DMS53 (cell line): ENCODE measurements at regions not wholly inside any gene's neighbourhood (a gene's known extent, or its start where the extent isn't known, plus 50 kb on each side); places are given as distances from the start of the nearest gene placed in this dataset.

Experiments
- DNase-seq: peaks from one replicate; lab custom pipeline; 2025; lab: John Stamatoyannopoulos, UW

DNA sequence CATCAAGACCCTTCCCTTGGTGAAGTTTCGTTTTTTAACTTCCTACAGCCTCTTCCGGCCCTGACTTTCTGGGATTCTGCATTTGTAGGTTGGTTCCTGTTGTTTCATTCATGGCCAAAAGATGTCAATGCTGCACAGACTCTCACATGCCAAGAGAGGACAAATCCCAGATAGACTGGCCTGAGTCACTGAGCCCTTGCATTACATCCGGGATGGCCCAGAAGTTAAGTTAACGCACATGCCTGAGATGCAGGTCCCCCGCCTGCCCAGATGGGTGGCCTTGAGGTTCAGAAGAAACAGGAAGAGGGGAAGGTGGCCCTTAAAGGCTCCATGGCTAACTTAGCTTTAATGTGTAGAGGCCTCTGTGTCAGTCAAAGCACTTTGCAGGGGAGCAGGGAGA is 51.6 kb upstream of the SRGAP3 start:
- no peak for DNase-seq

DNA sequence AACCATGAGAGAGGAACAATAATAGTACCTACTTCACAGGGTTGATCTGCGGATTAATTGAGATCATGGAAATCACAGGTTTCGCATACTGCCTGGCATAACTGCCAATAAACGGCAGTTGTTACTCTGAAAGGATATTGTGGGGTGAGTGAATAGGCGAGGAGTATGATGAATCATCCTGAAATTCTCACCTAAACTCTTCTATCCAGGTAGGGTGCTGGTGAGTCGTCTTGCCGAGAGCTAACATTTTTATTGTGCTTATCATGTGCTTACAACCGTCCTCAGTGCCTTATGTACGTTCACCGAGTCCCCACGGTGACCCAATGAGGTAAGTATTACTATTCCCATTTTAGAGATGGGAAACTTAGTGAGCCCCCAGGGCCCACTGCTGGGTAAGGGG is 52.4 kb upstream of the SRGAP3 start:
- DNase-seq = no peak

DNA sequence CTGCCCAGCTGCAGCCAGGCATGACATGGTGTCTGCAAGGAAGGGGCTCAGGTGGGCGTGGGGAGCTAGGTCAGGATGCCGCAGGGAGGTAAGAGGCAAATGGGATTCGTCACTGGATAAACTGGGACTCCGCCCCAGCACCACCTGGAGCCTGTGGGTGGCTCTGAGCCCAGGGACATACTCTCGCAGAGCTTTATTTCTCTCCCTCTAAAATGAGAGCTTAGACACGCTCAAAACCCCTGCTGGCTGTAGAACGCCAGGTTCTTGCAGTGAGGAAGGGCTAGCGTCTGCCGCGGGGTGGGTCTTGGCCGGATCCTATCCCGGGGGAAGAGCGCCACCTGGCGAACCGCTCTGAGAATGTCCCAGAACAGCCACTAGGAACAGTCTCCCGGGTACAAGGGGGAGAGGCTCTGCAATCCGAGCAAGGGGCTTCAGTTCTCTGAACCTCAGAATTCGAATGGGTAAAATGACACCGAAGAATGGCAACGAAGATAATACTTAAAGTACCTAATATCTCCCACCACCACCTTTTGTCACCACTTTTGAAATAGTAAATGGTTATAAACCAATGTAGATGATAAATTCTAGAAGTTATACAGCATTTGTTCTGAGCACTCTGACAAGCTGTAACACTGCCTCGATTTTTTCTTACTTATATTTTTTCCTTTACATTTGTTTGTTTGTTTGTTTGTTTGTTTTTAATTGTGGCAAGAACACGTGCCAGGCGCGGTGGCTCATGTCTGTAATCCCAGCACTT is 53.2 kb upstream of the SRGAP3 start:
- DNase-seq = peak; percentile 74

DNA sequence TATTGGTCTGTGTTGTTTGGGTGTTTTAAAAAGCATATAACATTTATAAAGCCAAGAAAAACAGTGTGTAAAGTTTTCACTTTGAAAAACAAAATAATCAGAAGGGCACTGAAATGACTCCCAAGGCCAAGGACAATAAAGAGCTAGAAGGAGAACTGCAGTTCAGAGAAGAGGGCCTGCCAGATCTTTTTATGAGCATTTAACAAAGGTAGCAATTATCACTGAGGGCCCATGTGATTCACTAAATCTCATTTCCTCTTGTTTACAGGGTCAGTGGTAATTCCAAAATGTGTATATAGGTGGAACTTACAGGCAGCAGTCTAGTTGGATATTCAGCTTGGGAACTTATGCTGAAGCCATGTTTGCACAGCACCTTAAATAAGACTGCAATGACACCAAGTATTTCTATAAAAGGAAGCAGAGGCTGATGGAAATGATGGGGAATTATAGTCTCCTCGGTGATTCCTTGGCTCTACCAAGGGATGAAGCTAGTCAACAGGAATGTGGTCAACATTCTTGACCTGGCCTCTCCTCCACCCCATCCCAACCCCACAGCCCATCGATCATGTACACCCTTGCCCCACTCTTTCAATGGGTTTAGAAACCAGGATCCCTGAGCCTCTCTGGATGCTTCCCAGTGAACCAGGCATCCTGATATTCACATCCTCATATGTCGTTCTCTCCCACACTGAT is 54.4 kb upstream of the THUMPD3 start:
- DNase-seq = no peak

DNA sequence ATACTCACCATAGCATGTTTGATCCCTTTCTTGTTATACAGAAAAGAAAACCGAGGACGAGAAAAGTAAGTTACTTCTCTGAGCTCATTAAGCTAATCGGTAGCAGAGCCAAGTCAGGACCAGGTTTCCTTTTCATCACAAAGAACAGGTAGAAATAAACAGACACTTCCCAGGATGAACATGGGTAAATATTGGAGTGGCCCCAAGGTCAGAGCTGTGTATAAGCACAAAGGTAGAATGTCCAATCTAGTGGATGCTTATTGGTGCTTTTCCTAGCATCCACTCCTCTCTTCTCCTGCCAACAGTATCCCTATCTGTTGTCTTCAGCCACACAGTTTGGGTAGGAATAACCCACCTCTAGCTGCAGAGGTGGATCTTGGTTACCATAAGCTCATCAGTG is 52.8 kb upstream of the THUMPD3 start:
- no peak for DNase-seq

DNA sequence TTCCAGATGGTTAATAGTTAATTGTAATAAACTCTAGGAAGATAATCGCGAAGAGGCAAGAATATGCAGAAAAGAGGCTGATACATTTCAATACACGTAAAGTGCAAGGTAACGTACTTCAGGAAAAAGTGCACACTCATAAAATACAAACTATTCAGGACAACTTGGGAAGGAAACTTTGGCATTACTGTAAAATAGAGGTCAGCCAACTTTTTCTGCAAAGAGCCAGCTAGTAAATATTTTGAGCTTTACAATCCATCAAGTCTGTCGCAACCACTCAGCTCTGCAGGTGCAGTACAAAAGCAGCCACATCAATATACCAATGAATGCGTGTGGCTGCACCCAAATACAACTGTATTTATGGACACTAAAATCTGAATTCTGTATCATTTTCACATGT is 51.6 kb upstream of the THUMPD3 start:
- DNase-seq = no peak
